ENCODE measurements at regions not wholly inside any gene's neighbourhood (a gene's known extent, or its start where the extent isn't known, plus 50 kb on each side); places are given as distances from the start of the nearest gene placed in this dataset.

DNA sequence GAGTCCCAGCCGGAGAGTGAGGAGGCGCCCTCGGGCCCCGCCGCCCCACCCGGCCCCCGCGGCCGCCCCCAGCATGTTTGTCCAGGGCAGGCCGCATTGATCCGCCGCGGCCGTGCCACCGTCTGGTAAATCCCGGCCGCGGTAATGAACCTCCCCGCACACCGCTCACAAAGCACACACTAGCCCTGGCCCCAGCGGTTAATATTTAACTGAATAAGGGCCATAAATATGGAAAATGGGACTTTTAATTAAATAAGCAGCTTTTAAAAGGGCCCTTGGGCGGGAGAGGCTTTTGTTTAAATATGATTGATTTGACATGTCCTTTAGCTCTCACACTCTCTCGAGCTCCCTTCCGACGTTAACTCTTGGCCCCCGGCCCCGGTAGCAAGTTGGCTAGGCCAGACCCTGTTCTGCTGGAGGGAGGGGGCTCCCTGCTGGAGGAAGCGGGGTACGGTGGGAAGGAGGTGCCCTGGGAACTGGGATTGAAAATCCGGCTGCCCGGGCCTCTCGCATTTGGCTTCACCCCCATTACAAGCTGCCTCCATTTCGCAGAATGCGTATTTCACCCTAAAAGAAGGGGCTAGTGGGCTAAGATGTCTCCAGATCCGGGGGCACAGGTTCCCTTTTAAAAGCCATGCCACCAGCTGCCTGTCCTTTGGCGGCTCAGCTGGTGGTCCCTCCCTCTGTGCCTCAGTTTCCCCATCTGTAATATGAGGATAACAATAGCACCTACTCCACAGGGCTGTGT lies 199.8 kb downstream of the RBM19 start:
- no peak for DNase-seq

DNA sequence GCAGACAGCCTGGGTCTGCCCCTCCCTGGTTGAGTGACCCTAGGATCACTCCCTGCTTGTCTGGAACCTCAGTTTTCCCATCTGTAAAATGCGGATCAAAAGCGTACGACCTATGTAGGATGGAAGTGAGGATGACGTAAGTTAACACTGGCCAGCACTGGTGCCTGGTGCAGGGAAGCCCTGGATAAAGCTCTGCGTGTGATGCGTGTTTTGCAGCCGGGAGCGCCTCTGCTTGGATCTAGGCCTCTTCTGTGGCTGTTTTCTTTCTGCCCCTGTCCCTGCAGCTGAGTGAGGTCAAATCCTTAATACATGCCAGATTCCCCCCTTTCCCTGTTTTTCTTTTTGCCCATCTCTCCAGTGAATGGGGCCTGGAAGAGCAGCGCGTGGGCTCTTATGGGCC lies 201.5 kb downstream of the RBM19 start:
- no peak for DNase-seq

DNA sequence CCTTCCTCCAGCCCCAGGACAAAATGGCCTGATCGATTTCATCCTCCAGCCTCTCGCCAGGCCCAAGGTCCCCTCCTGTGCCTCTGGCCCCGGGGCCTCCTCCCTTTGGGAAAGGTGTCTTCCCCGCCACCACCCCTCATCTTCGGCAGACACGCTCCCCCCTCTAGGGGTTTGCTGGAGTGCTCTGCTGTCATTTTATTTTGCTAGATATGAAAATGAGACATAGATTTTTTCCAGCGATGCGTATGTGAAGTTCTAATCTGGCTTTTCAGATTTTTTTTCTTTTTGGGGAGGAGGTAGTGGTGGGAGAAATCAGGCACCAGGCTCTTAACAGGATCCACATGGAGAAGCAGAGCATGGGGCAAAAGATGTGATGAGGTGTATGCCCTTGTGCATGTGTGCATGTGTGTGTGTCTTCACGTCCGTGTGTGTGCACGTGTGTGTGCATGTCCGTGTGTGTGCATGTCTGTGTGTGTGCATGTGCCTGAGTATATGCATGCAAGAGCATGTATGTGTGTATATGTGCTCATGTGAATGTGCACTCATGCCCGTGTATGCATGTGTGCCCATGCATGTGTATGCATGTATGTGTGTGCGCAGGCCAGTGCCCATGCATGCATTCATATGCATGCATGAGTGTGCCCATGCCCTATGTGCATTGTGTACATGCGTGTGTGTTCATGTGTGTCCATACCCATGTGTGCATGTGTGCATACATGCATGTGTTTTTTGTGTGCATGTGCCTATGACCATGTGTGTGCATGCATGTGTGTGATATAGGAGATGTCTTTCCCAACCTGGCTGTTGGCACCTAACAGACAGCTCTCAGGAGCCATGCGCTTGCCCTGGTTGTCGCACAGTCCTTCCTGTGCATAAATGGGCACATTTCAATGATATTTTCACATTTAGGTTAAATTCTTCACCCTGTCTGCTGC lies 203.0 kb downstream of the RBM19 start:
- DNase-seq, result no peak

DNA sequence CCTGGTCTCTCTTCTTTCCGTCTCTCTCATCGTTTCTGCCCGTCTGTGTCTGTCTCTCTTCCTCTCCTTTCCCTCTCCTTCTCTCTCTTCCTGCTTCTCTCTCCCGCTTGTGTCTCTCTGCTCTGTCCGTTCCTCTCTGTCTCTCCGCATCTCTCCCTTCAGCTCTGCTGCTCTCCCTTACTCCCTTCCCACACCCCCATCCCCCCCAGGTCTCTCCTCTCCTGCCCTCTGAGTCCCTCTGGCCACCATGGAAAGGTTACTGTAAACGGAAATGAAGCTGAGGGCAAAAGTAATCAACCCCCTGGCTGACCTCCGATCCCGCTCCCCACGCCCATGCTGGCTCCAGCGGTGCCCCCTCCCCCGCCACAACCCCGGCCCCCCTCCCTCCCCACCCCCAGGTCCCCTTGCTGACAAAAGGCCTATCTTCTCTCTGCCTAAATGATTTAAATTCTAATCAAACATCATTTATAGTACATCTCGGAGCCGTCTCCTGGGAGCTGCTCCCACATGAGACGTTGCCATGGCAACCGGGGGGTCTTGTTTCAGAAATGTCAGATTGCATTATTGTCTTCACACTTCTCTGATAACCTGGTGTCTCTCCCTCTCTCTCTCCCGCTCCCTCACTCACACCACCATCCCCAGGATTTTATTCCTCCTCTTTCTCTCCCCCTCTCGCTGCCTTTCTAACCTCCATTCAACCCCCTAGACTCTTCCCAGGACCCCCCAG lies 203.8 kb downstream of the RBM19 start:
- no peak for DNase-seq

DNA sequence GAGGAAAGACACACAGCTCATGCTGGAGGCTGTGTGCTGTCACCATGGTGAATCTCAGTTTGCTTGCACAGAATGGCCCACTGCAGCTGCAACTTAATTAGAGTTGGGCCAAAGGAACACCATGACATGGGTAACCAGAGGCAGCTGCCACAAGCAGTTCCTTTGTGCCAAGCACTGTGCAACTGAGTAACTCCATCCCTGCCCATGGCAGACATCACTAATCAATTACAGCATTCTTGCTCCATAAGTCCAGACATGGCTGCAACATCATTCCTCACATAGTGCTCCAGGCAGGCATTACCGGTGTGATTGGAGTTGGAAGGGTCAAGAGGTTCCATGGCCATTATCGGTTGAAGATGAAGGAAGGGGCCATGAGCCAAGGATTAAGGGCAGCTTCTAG lies 207.0 kb downstream of the RBM19 start:
- no peak for DNase-seq

DNA sequence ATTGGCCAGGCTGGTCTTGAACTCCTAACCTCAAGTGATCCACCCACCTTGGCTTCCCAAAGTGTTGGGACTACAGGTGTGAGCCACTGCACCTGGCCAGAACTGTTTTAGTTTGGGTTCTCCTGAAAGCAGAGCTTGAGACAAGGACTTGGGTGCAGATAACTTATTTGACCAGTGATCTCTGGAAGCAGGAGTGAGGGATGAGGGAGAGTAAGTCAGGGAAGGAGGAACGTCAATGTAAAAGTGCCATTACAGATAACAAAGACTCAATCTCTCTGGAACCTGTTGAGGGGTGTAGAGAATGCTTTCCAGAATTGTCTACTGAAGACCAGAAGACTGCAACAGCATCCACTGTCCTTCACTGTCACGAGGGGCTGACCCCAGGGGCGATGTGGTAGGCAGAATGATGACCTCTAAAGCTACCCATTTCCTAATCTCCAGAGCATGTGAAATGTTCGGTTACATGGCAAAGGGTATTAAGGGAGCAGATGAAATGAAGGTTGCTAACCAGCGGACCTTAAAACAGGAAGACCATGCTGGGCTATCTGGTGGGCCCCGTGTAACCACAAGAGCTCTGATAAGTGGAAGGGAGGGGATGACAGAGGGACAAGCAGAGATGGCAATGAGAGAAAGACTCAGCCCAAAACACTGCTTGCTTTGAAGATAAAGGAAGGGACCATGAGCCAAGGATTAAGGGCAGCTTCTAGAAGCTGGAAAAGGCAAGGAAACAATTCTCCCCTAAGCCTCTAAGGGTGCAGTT lies 207.8 kb downstream of the RBM19 start:
- DNase-seq, result no peak

DNA sequence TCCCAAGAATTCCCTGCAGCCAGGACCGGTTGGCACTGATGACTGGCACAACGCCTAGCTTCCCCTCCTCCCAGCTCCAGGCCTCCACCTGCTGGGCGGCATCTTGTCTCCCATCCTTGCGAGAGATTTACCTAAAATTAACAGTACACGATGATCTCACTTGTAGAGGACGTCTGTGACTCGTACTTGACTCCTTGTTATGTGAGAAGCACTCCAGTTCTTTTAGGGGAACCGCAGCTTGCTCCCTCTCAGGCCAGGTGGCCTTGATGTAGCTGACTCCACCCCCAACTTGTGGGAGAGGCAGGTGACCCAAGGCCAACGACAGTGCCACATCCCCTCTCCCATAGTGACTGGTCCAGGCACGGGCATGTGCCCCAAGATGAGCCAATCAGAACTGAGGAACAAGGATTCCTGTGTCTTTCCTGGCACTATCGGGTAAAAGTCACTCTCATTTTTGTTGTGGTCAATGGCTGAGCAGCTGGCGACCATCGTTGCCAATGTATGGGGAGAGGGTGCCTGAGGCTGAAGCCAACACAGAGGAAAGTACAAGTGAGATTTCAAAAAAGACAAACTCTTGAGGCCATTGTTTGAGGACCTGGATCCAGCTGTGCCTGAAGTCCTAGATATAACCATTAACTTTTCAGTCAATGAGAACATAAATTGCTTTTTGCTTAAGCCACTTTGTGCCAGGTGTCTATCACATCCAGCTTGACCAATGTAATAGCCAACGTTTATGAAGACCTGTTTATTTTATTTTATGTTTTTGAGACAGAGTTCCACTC lies 208.7 kb downstream of the RBM19 start:
- DNase-seq, result no peak

DNA sequence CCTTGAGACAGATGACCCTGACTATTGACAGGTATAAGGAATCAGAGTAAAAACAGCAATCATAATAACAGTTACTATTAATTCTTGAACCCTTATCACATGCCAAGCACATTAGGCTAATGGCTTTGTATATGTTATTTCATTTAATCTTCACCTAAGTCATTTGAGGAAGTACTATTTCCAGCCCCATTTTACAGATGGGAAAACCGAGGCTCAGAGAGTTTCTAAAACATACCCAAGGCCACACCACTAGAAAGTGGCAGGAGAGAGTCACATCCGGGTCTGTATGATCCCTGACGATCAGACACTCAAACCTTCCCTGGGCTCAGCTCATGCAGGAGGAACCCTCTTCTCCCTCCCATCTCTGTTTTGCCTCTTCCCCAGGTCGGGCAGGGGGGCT lies 209.5 kb downstream of the RBM19 start:
- no peak for DNase-seq

DNA sequence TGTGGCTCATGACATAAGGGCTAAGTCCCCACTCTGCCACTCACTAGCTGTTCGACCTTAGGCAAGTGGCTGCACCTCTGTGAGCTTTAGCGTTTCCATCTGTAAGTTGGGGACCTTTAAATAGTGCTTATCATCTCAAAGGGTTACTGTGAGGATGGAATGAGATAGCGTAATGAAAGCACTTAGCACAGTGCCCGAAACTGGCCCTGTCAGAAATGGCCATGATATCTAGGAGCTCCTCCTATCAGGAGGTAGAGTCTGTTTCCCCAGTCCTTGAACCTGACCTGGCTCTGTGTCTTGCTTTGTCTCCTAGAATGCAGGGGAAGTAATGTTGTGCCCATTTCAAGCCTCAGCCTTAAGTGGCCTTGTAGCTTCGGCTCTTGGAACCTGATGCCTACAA lies 211.0 kb downstream of the RBM19 start:
- DNase-seq, result no peak

DNA sequence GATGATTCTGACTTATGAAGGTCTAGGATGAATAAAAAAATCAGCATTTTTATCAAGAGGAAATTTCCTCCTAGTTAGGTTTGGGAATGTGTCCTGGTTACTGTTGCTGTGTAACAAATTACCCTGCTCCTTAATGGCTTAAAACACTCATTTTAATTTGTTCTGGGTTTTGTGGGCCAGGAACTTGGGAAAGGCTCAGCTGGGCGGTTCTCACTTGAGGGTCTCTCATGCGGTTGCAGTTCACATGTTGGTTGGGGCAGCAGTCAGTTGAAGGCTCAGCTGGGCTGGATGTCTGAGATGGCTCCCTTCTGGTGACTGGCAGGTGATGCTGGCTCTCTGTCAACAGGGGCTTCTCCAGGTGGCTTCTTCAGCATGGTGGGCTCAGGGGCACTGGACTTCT lies 214.6 kb downstream of the RBM19 start:
- DNase-seq, result no peak

DNA sequence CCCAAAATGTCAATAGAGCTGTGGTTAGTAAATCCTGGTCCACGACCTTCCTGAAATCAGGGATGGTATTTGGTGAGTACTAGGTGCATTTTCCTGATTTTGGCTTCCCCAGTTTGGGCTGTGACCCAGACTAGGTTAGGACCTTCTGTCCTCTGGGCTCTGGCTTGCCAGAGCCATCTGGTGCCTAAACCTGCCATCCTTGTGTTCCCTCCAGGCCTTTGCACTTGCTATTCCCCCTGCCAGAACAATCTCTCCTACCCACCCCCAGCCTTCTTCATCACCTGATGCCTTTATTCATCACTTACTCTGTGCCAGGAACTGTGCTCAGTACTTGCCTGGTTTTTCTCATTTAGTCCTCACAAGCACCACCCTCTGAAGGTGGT lies 216.7 kb downstream of the RBM19 start:
- DNase-seq, result no peak

DNA sequence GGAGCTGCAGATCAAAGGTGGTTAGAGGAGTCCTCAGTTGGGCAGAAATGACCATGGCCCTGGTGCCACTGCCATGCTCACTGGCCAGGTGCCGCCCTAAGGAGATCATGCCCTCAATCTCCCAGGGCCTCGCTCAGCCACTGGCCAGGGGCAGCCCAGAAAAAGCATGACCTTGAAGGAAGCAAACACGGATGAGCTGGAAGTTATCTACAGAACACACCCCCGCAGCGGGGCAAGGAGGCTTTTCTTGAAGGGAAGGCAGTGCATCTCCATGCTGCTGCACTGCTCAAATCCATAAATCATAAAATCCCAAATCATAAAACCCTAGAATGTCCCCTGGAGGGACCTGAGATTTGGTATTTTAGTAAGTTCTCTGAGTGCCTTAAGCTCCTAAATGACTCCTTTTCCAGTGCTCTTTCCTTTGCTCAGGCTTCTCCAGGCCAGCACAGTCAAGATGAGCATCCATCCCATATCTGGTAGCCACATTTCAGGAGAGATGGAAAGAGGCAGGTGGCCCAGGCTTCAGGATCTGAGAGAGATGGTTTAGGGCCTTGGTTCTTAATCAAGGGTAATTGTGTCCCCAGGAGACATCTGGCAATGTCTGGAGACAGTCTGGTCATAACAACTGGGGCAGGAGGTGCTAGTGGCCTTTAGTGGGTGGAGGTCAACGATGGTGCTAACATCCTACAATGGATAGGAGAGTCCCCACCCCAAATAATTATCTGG lies 217.3 kb downstream of the RBM19 start:
- DNase-seq, result no peak

DNA sequence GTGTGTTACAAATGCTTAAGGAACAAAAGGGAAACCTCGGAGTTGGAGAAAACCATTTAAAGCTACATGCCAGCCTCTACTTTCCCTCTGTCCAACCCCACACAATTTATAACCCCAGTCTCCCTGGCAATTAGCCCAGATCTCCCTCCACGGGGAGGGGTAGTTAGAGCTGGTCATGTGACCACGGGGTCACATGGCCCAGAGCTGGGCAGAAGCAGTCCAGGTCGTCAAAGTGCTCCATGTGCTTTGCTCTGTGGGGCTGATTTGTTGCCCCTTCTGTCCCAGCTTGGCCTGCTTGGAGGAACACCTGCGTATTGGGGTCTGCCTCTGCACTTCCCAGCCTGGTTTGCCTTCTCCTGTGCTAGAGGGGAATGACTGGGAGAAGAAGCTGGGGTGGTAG lies 219.1 kb downstream of the RBM19 start:
- DNase-seq, result no peak

DNA sequence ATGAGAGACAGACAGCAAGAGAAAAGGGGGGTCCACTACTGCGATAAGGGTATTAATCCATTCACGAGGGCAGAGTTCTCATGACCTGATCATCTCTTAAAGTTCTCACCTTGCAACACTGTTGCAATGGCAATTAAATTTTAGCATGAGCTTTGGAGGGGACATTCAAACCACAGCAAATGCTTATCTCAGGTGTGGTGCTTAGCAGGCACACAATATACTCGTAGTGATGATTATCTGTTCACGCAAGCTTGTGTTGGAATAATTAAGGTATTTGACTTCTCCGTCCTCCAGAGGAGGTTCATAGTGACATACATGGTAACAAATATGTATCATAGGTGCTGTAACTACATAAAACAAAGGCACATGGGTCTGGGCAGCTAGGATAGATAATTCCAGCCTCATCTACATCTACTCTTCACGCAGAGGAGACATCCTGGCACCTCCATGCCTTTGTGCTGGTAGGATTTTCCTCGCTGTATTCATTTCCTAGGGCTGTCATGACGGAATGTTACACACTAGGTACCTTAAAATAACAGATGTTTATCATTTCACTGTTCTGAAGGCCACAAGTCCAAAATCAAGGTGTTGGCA lies 221.2 kb downstream of the RBM19 start:
- DNase-seq, result no peak

DNA sequence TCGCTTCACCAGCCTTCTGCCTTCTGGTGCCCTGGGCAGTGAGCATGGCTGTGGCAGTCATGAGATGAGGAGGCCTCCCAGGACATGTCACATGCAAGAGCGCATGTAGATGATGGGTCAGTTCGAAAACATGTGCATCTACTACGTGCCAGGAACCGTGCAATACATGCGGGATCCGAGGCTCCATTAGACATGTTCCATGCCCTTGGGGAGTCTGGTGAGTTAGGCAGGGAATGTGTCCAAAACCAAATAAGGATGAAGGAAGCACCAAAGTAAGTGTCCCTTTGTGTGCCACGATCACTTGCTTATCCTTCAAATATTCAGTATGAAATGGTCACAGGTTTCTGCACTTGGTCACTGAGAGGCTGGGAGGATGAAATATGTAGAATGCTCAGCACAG lies 223.3 kb downstream of the RBM19 start:
- DNase-seq, result no peak

DNA sequence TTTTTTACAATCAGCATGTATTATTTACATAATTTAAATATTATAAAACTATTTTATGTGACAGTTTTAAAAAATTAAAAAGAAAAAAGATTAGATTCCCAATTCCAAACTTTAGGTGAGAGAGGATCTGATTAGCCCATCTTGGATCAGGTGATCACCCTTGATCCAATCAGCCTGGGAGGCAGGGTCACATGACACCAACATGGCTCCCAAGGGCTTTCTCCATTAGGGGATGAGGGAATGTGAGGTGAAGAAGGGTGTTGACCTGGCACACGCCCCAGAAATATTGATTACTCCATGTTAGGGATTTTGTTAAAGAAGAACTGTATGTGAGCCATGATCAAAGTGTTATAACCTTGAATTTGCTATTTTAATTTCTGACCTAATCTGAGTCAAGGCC lies 225.4 kb downstream of the RBM19 start:
- DNase-seq, result no peak

DNA sequence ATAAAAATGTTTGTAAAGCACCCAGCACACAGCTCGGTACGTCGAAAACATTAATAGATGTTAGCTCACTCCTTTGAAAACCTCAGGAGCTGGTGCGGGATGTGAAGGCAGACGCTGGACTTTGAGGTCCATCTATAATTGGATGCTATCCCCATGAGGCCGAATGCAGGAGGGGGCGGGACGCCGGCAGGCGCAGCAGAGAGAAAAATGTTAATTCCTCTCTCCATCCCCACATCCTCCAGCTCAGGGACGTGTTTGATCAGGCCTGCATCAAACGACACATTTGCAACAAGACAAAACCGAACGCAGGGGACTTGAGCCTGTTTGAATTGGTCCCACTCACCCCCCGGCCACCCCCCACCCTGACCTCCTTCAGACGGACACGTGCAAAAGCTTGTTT lies 231.0 kb downstream of the RBM19 start:
- no peak for DNase-seq

DNA sequence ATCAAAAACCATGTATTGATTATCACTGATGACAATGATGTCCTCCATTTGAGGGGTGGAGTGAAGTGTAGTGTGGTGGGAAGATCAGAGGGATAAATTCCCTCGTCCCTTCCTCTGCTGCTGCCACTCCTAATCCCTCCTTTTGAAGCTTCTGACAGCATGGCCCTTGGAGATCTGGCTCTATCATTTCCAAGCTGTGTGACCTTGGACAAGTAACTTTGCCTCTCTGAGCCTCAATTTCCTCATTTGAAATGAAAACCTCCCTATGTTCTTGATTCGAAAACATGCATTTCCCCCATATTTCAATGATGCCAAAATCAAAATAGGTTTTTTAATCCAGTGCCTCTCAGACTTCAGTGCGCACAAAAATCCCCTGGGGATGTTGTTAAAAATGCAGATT lies 231.6 kb downstream of the RBM19 start:
- DNase-seq, result no peak

DNA sequence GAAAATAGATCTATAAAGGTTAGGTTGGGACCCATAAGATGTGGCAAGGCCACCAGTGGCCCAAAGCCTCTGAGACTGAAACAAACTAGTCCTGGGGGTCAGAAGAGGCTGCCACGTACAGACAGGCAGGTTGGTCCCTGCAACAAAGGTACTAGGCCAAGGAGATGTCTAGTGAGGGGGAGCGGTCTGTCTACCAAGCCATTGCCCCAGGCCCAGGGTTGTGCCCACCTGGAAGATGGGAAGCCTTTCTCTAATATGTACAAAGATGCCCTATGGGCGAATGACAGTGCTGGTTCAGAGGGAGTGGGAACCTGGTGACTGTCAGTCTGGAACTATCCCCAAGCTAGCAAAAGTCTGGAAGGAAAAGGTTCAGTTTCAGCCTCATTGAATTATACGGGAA lies 233.2 kb downstream of the RBM19 start:
- no peak for DNase-seq

DNA sequence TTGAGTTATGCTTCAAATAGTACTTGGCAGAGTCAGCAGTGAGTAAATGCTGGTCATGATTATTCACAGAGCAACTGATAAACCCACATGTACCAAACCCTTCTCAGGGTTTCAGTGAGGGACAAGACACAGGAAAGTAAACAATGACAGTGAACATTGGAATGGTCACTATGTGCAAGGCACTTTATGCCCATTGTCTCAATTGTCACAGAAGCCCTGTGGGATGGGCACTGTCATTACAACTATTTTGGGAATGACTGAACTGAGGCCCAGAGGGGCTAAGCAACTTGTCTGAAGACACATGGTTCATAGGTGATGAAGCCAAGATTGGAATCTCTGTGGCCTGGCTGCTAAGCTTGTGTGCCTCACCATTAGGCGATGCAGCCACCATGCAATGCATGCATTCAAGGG lies 238.5 kb downstream of the RBM19 start:
- DNase-seq, result no peak

DNA sequence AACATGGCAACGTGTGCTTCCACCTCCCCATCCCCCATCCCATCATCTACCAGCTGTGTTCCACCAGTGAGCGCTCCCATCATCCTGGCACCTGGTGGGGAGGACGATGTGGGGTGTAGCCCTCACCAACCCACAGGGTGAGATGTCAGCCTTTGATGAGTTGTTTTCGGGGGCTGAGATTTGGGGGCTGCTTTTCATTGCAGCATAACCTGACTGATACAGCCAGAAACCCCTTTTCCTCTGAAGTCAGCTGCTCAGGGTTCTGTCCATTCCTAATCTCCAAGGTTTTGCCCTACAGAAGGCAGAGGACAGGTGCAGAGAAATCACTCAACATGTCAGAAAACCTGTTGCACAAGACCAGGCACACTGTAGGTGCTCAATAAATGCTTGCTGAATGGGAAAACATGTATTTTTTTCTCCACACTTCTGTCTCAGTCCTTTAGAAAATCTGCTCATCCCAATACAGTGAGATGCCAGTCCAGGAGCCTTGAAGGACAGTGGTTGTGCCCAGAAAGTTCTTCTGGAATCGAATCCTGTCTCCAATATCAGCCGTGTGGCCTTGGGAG lies 239.8 kb downstream of the RBM19 start:
- DNase-seq, result no peak
